GM19452 (cell line): ENCODE measurements at regions not wholly inside any gene's neighbourhood (a gene's known extent, or its start where the extent isn't known, plus 50 kb on each side); places are given as distances from the start of the nearest gene placed in this dataset.

Experiments used
- ATAC-seq: cut with Tn5 transposase; IDR thresholded peaks from one replicate; pipeline ENCODE4 v1.9.1; 2021; ENCODE audit not compliant: unreplicated experiment

DNA sequence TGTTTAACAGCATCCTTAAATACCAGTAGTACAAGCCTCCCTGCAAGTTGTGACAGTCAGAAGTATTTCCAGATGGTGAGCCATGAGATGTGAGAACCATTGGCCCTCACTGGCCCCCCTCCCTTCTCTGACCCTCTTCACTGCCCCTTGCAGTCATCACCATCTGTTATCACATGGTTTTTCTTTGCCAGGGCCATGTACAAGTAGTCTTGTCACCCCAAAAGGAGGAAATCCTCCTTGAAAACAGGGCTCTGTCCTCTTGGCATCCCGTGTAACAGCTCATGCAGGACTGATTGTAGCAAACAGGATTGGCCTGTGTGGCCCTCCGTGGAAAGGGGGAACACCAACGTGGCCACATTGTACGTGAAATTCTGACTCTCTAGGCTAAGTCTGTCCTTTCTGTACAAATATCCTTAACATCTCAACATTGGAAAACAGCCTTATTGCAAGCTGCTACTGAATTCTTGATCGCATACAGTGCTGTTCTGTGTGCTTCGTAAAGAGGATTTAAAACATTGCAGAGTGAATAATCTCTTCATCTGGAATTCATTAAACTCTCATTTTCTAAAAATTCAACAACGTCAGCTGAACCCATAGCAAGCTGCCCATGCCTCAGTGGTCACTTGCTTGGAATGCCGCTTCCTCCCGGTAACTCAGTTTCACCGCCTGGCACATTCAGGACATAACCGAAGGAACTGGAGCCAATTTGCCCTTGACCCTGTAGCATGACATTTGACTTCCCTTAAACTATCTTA, 171.7 kb downstream of the ATPSCKMT start:
- no peak for ATAC-seq

DNA sequence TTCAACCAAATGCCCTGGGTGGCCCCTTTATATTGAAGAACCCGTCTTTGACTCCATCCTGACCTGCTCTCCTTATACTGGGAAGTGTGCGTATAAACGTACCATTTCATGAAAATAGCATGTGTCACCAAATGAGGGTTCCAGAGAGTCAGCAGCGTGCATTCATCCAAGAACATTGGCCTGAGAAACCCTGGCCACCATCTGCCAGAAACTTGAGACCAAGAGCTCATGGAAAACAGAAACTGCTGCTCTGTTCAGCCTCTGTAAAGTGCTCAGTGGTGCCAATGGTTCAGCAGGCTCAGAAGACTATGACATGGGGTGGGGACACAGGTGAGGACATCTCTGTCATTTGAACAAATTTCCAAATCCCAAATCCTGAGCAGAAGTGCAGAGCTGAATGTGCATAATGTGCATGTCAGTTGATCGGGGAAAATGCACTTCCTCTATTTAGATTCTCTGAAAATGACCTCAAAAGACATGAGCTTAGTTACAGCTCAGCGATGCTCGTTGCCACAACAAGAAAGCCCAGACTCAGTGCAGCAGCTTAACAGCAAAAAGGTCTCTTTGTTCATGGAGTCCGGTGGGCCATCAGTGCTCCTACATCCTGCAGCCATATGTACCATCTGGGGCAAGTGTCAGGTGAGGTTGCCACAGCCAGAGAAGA, 176.1 kb downstream of the ATPSCKMT start:
- no peak for ATAC-seq

DNA sequence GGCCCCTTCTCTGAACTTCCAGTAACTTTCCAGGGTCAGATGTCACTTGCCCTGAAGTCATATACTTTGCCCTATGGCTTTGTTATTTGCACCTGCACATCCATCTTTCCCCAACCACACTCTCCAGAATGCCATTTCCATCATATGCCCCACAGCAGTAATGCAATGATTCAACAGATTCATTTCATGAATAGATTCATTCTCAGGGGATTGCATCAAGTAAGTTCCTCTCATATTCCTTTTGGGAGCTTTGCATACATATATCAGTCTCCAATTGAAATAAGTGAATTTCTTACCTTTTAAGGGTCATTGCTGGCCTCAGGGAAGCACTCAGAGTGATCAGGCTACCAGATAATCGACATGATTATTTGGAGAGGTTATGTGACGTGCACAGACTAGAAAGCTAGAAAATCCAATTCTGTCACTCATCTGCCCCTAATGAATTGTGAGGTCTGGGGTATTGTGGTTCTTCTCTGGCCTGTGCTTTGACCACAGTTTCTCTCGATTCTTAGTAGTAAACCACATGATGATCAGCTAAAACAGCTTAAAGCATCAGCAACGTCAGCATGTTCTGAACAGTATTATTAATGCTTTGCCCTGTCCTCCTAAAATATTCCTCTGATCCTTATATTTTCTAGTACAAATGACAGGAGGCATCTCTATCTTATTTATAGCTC, 179.9 kb downstream of the ATPSCKMT start:
- no peak for ATAC-seq

DNA sequence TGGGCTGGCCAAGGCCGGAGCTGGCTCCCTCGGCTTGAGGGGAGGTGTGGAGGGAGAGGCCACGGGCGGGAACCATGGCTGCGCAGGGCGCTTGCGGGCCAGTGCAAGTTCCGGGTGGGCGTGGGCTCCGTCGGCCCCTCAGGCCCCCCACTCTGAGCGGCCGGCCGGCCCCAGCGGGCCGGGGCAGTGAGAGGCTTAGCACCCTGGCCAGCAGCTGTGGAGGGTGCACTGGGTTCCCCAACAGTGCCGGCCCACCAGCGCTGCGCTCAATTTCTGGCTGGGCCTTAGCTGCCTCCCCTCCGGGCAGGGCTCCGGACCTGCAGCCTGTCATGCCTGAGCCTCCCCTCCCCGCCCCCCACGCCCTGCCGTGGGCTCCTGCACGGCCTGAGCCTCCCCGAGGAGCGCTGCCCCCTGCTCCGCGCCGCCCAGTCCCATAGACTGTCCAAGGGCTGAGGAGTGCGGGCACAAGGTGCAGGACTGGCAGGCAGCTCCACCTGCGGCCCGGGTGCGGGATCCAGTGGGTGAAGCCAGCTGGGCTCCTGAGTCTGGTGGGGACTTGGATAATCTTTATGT, 184.2 kb downstream of the ATPSCKMT start:
- ATAC-seq: no peak

DNA sequence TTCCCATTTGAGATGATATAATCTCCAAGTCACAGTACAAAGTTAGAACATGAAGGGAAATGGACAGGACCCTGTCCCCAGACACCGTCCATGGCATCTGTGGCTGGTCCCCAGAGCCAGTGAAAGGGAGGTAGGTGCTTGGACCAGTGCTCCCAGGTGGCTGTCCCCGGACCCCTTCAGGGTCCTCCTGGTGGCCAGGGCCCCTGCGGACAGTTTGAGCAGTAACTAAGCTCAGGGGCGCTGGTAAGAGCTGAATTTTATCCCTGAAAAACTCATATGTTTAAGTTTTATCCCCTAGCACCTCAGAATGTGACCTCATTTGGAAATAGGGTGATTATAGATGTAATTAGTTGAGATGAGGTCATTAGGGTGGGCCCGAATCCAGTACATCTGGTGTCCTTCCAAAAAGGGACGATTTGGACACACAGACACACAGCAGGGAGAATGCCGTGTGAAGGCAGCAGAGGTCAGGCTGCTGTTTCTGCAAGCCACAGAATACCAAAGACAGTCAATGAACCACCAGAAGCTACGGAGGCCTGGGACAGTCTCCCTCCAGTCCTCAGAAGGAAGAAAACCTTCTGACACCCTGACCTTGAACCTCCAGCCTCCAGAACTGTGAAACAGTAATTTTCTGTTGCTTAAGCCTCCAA, 185.0 kb downstream of the ATPSCKMT start:
- no peak for ATAC-seq

DNA sequence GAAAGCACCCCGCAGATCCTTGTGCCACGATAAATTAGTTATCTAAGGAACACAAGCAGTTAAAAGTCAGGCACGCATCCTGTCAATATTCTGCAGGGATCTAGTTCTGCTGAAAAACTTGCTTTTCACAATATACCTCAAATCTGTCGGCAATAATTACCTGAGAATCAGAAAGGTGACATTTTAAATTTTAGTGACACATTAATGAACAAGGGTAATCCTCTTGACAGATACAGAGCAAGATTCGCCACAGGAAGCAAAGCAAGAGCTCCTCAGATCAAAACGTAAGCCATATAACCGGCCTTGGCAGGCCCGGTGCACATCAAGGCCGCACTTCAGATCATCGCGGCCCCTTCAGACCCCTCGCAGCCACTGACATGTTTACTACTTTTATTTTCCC, 185.7 kb downstream of the ATPSCKMT start:
- ATAC-seq: no peak

DNA sequence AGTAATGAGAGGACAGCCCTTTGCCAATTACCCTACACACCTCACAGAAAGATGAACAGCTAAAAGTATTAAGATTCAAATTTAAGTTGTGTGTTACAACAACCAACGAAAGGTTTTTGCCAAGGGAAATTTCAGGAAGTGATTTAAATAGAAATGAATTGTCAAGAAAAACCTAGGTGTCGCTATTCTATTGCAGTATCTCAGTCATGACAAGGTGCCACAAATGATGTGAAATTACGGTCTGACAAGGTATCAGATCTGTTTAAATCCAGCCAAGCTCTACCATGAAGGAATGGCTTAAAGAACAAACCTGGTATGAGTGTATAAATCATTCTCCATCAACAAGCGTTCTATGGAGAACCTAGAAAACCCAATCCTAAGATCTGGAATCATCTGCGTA, 189.7 kb downstream of the ATPSCKMT start:
- no peak for ATAC-seq

DNA sequence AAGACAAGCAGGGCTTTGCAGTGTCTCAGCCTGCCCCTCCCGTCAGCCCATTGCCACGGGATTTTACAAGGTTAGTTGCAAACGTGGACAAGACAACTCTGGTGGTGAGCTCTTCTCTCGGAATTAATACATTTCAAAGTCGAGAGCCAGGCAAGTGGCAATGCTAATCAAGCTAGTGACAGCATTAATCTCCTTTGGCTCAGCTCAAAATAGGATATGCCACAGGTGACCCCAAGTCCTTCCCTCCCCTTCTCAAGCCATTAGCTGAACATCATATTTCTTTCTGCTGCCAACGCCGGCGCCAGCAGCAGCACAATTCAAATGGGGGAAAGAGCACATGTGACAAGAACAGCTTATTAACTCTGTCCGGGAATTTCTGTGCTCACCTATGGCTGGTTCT, 190.1 kb downstream of the ATPSCKMT start:
- ATAC-seq: no peak

DNA sequence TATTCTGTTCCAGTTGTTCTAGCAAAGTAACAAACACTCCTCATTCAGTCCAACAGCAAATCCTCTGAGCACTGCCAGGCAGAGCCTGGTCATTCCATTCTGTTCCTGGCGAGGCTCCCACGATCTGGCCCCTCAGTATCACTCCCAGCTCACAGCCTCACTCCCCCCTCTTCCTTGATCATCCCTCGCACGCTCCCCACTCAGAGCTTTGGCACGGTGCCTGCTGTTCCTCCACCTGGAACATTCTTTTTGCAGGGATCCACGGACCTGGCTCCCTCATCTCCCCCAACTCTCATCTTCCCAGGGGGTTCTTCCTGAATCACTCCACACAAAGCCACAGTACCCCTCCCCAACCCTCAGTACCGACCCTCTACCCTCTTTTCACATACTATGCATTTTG, 192.3 kb downstream of the ATPSCKMT start:
- ATAC-seq: no peak

DNA sequence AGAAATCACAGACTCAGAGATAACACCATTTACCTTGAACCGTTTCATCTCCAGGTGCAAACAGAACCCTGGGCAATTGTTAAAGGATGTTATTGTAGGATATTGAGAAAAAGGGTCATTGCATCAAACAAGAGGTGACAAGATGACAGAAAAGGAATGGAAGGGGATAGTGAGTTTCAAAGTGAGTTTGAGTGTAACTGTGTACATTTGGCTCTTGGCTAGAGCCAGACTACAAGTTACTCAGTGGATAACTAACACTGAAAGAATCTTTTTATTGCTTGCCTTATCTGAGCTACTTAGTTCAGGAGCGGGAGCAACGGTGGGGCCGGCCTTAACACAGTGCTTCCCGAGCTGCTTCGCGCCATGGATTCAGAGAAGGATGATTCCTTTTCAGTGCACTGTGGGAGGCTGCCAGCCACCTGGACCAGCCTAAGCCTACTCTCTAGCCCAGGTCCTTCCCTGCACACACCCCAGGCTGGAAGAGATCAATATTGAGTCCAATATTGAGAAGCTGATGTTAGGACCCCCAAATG, 193.4 kb downstream of the ATPSCKMT start:
- ATAC-seq: no peak

DNA sequence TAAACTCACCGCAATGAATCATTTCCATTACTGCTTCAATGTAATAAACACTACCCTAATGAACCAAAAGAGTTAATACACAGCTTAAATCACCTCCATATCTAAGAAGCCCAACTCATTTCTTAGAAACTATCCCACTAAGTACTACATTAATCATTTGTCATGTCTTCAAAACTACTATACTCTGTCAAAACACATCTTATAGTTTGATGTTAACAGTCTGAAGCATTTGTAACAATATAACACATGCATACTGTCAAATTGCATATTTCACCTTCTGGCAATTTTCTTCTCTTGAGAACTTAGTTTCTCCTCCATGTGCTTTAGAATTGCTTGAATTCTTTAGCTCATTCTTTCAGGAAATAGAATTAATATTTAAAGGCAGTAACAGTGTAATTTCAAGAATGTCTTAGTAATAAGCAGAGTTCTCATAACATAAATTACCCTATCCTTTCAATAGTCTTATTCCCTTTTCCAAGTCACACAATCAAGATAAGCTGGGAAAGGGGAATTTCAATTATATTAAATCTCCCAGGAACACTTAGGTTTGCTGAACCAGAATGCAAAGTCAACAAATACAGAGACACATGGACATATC, 199.7 kb downstream of the ATPSCKMT start:
- no peak for ATAC-seq

DNA sequence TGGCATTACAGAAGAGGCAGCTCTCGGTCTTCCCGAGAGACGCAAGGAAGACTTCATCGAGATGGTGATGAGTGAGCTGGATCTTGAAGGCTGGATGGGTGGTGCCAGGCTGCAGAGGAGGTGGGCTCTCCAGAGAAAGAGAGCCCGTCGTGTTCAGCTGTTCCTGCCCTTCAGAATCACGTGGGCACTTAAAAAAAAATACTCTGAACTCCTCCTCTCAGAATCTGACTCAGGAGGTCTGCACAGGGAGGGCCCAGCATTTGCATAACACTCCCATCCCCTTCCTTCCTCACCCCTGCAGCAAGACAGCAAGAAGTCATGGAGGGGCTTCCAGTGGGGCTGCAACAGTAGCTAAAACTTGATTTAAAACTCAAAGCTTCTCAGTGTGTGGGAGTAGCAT, 203.0 kb downstream of the ATPSCKMT start:
- no peak for ATAC-seq

DNA sequence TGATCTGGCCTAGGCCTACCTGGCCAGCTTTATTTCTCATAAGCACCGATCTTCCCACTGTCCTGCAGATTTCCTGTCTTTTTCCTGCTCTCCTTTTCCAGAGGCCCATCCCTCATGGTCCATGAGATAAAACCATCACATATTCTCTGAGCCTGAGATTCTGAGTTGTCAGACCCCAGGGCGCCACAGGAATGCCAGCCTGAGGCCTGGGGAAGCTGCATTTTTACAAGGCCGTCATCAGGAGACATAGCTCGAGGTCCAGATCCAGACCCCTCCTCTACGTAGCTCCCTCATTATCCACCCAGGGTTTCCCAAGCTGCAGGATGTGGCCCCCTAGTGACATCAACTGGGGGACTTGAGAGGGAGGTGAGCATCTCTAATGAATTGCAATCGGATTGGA, 204.3 kb downstream of the ATPSCKMT start:
- no peak for ATAC-seq

DNA sequence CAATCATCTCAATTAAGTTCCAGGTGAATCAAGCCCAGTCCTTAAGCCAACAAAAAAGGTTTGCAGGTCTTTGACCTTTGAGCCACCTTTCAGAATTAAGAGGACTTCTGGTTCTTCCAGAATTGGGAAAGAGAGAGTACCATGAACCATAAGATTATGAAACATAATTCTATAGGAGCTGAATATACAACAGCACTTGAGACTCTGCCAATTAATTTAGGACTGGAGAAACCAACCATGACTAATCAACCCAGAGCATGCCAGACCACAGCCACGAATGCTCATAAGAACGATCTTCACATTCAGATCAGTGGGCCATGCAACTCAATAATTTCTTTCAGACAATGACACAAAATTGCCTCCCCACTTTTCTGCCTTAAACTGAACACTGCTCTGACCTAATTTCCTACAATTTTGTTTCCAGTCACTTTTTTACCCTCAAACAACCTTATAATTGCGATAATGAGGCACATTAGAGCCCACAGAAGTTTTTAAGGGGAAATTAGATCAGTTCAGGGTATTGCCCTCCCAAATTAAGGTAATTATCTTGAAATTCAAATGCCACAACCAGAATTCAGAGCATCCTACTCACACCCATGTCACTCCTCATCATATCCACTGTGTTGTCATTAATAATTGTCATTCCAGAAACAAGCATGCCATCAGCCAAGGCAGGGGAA, 213.4 kb downstream of the ATPSCKMT start:
- ATAC-seq: no peak

DNA sequence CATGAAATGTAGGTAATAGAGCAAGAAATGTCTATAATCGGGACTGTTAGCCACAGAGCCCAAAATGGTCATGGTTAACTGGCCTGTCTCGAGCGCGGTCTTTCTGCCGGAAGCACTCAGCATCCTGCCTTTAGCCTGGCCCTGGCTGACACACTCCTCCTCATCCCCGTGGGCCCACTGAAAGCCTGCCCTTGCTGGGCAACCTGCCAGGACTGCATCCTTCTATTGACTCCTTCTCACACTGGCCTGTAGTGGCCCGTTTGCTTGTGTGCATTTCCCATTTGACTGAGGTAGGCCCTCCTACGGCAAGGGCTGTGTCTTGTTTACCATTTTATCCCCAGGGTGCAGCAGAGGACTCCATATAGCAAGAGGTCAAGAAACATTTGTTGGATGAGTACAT, 215.7 kb downstream of the ATPSCKMT start:
- ATAC-seq: no peak

DNA sequence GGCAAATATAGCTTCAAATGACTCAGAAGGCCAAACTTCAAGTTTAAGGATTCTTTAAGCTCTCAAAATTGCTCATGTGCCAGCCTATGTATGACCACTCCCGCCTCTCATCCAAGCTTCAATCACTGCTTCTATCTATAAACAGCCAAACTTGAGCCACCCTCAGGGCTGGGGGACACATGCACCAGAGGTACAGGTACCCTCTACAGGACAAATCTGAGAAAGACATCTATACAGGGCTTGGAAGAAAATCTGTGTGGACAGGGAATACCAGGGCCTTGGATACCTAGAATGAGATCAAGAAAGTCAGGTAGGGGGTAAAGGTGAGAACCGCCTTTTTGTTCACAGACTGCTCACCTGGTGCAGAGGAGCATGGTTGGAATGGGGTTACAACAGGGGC, 217.9 kb downstream of the ATPSCKMT start:
- no peak for ATAC-seq

DNA sequence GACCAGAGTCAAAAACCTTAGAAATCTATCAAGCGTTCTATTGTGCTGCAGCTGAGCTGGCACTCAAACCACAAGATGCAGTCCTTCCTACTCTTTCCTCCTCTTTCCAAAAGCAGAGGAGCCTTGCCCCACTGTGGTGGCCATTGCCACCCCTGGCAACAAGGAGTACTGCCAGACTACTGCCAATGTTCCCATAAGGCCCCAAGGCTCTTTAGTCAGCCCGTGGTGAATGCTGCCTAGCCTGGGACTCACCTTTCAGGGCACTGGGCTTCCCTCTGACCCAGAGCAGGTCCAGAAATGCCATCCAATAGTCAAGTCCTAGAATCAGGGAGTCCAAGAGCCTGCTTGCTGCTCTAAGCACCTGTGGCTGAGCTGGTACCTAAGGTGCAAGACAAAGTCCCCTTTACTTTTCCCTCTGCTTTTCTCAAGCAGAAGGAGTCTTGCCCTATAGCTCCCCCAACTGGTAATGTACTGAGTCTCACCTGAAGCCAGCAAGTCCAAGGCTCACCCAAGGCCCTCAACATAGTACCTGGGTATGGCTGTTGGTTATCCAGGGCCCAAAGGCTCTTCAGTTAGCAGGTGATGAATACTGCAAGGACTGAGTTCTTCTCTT, 219.4 kb downstream of the ATPSCKMT start:
- no peak for ATAC-seq

DNA sequence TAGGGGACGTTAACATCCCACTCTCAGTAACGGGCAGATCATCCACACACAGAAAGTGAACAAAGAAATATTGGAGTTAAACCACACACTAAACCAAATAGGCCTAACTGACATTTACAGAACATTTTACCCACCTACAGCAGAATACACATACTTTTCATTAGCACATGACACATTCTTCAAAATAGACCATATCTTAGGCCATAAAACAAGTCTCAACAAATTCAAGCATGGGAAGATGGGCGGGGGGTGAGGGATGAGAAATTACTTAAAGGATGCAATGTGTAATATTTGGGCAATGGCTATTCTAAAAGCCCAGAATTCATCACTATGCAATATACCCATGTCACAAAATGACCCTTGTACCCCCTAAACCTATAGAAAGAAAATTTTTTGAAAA, 226.2 kb downstream of the ATPSCKMT start:
- ATAC-seq: no peak

DNA sequence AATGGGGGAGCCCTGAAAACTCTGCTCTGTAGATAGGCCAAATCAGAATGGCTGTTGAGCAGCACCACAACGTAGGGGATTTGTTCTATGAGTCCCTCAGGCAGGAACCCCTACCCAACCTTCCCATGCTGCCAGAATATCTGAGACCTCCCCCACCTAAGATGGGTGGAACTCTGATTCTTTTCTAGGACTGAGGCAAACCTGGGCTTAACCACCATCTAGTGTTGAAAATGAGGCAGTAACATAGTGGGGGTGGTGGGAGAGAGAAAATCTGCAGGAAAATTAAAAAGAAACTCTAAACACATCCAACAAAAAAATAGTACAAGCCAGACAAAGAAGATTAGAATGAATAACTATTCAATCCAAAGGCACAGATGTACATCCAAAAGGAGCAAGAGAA, 228.4 kb downstream of the ATPSCKMT start:
- ATAC-seq: no peak

DNA sequence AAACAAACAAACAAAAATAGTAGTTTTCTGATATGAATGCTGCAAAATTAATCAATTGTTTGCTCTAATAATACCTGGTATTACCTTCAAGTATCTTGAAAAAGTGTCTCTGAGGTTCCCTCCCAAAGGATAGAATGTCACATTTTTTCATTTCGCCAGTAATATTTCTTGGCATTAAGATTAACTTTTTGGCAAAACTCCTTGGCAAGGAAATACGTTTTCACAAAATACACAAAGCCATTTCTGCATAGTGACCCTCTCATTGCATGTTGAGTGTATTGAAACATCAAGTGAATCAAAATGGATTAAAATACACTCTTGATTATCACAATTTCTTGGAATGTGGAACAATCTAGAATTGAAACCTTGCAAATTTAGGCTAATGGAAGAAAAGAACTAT, 230.5 kb downstream of the ATPSCKMT start:
- ATAC-seq: no peak
